GM19455 (cell line): ENCODE measurements at regions not wholly inside any gene's neighbourhood (a gene's known extent, or its start where the extent isn't known, plus 50 kb on each side); places are given as distances from the start of the nearest gene placed in this dataset.
"Not testable (repeated sequence)": the region's sequence is repeated elsewhere in the genome, so short reads cannot be mapped to it uniquely, and the experiment has no call there.

Experiments
- ATAC-seq: cut with Tn5 transposase; IDR thresholded peaks from one replicate; pipeline ENCODE4 v1.9.1; 2021; ENCODE audit not compliant: unreplicated experiment

DNA sequence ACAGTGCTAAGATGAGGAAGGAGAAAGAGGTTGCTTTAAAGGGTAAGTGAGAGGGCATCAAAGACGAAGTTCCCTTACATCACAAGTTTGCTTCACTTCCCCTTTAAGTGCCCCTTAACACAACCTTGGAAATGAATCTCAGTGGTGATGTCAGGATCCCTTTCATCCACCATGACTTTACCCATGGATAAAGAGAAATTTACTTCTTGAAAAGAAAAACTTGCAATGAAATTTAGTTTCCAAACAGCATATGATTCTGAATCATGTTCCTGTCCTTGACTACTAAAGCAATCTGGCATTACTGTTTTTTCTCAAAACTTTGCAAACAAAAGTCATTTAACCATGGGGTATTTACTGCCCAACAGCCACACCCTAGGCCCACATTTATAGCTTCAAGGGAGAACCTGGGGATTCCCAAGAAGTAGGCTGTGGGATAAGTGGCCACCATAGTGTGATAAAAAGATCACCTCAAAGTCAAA is 135.9 kb downstream of the ITGB8 start:
- ATAC-seq = no peak

GRCh38 chr7:20470082-20470481 is 139.4 kb downstream of the ITGB8 start:
- ATAC-seq = no peak

DNA sequence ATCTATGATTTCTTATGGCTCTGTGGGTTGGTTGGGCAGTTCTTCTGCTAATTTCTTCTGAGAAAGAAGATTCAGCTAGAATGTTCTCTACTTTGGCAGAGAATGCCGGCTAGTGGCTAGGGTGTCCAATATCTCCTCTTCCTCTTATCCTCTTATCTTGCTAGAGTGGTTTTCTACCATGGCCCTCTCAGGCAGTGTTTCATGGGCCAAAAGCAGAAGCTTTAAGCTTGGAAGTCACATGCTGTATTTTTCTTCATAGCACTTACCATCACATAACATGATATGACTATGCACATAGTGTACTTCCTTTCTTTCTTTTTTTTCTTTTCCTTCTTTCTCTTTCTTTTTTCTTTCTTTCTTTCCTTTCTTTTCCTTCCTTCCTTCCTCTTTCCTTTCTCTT is 140.0 kb downstream of the ITGB8 start:
- ATAC-seq = no peak

DNA sequence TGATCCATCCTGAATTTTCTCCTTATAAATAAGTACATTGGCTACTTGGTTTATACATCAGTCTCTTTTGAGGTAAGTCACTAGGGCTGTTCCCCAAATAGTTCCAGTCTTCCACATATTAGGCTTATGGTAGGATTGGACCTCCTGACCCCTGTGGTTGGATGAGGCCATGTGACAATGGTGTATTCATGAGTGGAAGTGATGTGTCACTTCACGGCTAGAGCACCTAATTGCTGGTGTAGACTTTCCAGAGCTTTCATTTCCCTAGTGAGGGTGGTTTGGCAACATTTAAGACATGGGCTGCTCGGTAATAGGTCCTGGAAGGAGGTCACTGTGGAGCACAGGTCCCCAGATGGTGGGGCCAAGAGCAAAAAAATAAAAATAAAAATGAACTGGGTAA is 141.2 kb upstream of the ABCB5 start:
- ATAC-seq = no peak

GRCh38 chr7:20475756-20476155 is 139.7 kb upstream of the ABCB5 start:
- ATAC-seq = no peak

GRCh38 chr7:20477067-20477466 is 138.4 kb upstream of the ABCB5 start:
- no peak for ATAC-seq

- ATAC-seq = no peak
Measured at GRCh38 chr7:20479706-20480105, 135.8 kb upstream of the ABCB5 start.

GRCh38 chr7:20482071-20482470 is 133.4 kb upstream of the ABCB5 start:
- ATAC-seq = no peak

DNA sequence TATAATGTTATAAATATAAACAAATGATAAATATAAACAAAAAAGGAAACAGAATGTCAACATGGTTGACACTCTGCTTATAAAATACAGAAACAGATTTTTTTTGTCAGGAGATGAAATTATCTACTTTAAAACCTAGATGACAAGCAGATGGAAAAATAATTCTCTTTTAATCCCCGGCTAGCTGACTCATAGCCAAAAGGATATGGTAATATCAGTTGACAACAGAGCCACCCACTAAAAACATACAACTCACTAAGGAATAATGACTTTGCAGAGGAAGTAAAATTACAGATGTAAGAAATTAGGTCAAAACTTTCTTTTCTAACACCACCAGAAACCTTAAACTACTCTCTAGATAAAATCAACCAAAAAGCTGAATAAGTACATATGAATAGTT is 131.1 kb upstream of the ABCB5 start:
- no peak for ATAC-seq

GRCh38 chr7:20488850-20489249 is 126.6 kb upstream of the ABCB5 start:
- ATAC-seq = no peak

GRCh38 chr7:20491284-20491683 is 124.2 kb upstream of the ABCB5 start:
- ATAC-seq = no peak

DNA sequence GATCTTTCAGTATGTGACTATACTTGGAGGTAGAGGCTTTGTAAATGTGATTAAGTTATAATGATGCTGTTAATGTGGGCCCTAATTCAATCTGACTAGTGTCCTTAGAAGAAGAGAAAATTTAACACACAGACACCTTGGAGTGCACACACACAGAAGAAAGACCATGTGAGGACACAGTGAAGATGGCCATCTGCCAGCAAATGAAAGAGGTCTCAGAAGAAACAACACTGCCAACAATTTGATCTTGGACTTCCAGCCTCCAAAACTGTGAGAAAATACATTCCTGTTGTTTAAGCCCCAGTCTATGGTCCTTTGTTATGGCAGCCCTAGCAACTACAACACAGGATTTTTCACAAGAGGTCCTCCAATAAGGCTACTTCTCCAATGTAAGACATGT is 120.9 kb upstream of the ABCB5 start:
- ATAC-seq = no peak

- not testable (repeated sequence) for ATAC-seq
Measured at GRCh38 chr7:20501473-20501872, 114.0 kb upstream of the ABCB5 start.

- no peak for ATAC-seq
Measured at GRCh38 chr7:20503278-20503950, 112.1 kb upstream of the ABCB5 start.

GRCh38 chr7:20504060-20504459 is 111.4 kb upstream of the ABCB5 start:
- ATAC-seq = no peak

- ATAC-seq = no peak
Measured at GRCh38 chr7:20506175-20506574, 109.3 kb upstream of the ABCB5 start.

DNA sequence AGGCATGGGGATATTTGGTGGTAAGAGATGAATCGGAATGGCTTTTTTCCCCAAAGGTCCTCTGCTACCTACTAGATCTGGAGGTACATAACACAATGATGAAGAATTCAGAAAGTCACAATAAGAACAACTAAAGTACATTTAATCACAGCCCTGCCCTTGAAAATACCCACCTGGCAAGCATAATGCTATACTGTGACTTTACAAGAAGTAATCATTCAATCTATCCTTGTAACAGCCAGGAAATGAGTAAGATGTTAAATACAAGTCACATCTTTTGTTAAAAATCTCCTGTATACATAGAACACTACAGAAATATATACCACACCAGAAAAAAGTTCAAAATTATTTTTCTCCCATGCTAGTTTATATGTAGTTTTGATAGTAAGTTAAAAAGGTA is 108.3 kb upstream of the ABCB5 start:
- ATAC-seq = no peak

- no peak for ATAC-seq
Measured at GRCh38 chr7:20508109-20508508, 107.4 kb upstream of the ABCB5 start.

DNA sequence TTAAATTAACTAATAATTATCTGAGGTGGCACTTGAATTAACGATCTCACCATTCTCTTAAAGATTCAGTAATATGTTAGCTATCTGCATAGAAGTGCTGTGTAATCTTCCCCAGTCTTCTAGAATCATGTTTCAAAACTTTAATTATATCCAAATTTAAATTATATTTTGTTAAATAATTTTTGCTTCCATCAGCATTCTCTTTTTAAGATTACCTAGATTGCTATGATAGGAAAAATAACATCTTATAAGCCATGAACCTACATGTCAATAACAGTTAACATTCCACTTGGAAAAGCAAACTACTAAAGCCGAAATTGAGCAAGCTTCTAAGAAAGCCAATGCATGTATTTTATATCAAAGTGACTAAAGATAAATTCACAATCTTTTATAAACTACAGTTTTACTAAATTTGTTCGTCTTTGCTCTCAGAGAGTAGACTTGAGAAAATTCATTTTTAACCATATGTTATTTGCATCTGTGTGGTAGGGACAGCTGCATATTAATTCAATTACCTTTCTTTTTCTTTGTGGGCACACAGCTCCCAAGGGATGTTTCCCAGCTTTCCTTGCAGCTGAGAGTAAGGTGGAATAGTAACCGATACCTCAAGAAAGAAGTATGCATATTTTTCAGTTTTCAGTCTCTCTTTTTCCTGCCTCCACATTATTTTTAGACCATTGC is 105.4 kb upstream of the ABCB5 start:
- ATAC-seq = no peak

- no peak for ATAC-seq
Measured at GRCh38 chr7:20510573-20510900, 104.9 kb upstream of the ABCB5 start.

DNA sequence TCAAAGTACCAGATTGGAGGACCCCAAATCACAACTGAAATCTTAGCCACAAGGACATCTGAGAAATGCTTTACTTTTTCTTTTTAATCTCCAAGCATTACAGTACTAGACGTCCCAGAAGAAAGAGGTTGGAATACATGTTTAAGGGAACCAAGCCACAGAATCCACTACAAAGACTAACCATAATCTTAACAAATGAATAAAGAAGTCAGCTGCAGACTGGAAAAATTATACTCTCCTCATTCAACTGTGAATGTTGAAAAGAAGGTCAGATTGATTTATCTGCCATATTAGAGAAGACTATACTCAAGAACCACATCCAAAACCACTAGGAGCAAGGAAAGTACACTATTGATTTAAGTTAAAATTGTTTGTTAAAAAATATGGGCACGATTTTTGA is 102.1 kb upstream of the ABCB5 start:
- no peak for ATAC-seq

DNA sequence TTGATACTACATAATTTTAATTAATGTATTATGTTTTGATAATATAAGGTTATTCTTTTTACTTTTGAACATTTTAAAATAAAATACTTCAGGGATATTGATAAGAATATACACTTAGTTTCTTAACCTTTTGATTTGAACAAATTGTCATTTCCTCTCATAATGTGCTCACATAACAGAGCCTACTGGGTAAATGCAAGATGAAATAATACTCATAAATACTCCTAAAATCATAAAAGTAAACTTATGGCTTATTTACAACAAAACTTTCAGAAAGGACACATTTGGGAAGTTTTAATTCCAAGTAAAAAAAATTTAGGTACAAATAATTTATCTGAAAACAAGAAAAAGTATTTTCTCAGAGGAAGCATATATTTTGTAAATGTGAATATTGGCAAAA is 101.6 kb upstream of the ABCB5 start:
- no peak for ATAC-seq

GRCh38 chr7:20514364-20514763 is 101.1 kb upstream of the ABCB5 start:
- ATAC-seq = no peak
